HG03460 (cell line): ENCODE measurements at regions not wholly inside any gene's neighbourhood (a gene's known extent, or its start where the extent isn't known, plus 50 kb on each side); places are given as distances from the start of the nearest gene placed in this dataset.

Source experiments
- ATAC-seq: cut with Tn5 transposase; IDR thresholded peaks from one replicate; pipeline ENCODE4 v1.9.1; 2021; ENCODE audit not compliant: unreplicated experiment

GRCh38 chr16:86181526-86181925 is 282.6 kb downstream of the IRF8 start:
- no peak for ATAC-seq

- ATAC-seq: no peak
Measured at GRCh38 chr16:86184185-86184584, 285.2 kb downstream of the IRF8 start.

- no peak for ATAC-seq
Measured at GRCh38 chr16:86185089-86185488, 286.1 kb downstream of the IRF8 start.

GRCh38 chr16:86186313-86186712 is 287.4 kb downstream of the IRF8 start:
- ATAC-seq: no peak

DNA sequence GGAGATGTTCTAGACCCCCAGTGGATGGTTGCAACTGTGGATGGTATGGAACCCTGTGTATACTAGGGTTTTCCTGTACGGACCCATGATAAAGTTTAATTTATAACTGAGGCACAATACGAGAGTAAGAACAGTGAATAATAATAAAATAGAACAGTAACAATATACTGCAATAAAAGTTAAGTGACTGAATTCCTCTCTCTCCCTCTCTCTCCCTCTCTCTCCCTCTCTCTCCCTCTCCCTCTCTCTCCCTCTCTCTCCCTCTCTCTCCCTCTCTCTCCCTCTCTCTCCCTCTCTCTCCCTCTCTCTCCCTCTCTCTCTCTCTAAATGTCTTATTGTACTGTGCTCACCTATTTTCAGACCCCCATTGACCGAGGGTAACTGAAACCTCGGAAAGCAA is 291.0 kb downstream of the IRF8 start:
- ATAC-seq: no peak

DNA sequence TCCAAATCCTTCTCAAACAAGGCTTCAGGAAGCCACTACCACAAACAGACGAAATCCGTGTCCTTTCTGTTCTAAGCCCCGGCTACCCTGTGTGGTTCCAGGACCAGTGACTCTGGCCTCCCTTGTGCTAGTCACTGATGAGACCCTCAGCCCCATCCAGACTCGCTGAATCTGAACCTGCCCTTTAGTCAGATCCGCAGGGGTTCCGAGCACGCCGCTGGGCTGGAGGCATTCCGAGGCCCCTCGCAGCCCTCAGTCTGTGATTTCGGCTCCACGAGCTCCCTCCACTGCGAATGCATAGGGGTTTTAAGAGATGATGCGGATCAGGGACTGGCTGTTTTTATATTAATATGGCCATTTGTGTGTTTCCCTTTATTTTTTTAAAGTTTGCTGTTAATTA is 292.7 kb downstream of the IRF8 start:
- ATAC-seq: no peak

DNA sequence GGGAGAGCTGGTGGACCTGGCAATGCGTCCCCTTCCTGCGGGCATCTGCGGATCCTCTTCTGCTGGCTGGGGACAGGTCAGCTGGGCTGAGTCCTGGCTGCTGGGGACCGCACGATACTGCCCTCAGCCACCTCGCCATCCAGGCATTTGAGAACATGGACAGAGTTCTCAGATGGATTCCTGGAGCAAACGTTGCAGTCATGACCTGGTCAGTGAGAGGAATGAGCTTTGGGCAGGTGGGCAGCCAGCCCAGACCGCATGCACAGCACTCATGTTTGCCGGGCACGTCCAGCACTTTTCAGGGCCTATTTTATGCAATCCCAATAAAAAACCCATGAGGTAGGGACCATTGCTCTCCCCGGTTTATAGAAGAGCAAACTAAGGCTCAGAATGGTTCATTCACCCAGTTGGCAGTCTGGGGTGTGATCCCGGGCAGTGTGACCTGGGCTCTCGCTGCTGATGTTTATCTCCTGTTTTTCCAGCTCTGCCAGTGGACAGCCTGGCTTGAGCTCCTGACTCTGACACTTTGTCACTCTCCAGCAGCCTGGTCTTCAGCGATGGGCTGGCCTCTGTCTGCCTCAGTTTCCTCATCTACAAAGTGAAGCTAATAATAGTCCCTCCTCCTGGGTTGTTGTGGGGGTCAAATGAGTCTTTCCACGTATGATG is 294.7 kb downstream of the IRF8 start:
- ATAC-seq: no peak

- no peak for ATAC-seq
Measured at GRCh38 chr16:86195863-86196630, 297.1 kb downstream of the IRF8 start.

- no peak for ATAC-seq
Measured at GRCh38 chr16:86196687-86197391, 297.9 kb downstream of the IRF8 start.

DNA sequence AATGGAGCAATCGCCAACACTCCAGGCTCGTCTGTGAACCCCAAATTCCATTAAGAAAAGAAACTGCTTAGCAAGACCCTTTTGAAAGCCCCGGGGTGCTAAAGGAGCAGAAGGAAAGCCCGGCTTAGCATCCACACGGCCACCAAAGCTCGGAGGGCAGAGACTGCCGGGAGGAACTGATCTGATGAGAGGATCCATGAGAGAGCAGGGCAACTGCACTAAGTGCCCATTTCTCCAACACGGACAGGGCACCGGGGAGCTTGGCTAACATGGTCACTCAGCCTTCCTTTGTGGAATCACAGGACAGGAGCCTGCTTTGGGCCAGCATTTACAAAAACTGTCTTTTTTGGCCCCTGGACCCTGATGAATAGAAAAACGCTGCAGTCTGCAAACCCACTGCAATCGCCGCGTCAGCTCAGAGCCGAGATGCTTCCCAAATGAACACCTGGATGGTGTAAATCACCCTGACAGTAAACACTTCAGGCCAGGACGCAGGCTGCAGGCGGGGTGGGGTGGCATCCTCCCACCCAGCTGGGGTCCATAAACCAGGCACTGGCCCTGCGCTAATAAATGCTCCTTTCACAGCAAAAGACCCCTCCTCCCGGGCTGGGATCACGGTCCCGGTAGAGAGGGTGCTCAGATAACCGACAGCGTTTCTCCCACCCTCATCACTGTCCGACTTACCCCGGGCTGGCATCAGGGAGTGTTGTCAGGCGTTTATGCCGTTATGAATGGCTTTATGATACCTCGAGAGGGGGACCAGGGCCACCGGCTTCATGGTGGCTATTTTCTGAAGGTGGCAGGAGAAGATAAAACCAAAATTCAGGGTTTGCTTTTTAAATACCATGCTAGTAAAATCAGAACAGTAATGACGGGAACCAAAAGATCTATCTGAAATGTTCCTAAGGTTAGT is 299.5 kb downstream of the IRF8 start:
- ATAC-seq: no peak

DNA sequence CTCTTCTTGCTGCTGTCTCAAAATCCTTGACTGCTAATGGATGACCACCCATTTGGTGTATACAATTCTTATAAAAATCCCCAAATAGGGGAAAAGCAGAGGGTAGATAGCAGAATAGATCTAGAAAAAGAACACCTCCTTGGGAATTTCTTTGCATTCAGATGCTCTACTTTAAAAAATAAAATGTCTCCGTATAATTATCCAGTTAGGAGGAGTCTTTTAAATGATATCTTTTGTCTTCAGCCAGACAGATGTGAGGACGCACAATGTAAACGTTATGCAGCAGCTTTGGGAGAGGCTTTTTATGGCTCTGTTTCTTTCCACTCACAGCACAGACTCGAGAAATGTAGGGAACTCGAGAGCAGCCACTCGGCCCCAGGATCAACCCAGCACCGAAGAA is 300.2 kb downstream of the IRF8 start:
- no peak for ATAC-seq

DNA sequence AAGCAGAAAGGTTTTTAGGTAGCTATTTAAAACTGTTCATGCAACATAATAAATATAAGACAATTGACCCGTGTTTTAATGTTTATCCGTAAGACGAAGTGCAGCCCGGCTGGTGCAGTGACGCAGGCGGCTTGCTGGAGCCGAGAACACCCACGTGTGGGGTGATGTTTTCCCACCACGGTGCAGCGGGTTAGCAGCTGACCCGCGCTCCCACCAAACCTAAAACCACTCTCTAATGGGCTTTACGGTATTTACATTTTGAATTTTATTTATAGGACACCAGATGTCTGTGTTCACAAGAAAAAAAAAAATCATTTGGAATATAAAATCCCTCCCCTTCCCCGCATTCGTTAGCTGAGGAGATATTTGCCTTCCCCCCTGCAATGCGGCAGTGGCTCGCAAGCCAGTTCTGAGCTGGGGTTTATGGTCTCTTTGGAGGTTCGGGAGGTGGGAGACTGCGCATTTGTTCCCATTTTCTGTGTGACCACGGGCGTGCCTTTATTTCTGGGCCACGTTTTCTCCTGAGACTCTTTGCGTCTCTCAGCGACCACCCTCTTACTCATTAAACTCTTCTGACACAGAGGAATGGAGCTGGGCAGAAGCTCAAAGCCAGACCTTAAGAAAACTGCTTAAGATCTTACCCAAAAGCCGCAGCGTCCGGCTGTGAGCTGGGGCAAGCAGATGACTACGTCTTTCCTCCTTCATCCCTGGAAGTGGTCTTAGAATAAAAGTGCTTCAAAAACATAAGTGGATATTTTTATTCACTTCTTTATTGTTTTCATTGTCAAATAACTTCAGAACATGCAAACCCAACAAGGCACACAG is 301.1 kb downstream of the IRF8 start:
- ATAC-seq: no peak

DNA sequence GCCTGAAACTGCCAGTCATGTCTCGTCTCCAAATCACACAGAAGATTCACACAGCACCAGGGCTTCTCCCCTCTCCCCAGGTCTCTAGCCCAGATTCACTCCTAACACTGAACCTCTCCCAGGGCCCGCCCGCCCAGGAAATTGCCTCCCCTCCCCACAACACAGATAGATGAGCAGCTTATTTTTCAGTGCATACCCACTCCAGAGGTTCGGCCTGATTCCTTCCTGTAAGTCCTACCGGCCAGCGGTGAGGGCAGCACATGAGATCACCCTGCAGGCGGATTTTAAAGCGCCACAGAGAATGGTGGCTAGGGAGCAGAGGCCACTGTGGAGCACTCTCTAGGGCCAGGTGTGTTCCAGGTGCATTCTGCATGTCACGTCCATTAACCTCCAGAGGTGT is 301.8 kb downstream of the IRF8 start:
- ATAC-seq: no peak

GRCh38 chr16:86201746-86202145 is 302.8 kb downstream of the IRF8 start:
- ATAC-seq: no peak

DNA sequence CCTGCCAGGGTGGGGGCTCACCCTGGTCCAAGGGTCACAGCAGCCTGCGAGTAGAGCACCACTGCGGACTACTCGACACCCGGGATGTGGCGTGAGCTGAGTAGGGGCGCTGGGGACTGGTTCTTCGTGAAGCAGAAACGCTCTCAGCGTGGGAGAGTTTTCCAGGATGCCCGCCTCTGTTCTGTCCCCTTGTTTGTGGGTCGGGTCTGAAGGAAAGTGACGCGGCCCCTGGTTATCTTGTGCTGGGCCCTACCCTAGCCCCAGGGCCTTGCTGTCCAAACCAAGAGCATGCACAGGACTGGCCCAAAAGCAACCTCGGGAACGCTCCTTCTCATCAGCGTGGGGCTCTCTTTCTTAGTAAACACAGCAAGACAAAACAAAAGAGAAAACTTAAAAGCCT is 303.3 kb downstream of the IRF8 start:
- ATAC-seq: no peak

- no peak for ATAC-seq
Measured at GRCh38 chr16:86202760-86203426, 303.9 kb downstream of the IRF8 start.

DNA sequence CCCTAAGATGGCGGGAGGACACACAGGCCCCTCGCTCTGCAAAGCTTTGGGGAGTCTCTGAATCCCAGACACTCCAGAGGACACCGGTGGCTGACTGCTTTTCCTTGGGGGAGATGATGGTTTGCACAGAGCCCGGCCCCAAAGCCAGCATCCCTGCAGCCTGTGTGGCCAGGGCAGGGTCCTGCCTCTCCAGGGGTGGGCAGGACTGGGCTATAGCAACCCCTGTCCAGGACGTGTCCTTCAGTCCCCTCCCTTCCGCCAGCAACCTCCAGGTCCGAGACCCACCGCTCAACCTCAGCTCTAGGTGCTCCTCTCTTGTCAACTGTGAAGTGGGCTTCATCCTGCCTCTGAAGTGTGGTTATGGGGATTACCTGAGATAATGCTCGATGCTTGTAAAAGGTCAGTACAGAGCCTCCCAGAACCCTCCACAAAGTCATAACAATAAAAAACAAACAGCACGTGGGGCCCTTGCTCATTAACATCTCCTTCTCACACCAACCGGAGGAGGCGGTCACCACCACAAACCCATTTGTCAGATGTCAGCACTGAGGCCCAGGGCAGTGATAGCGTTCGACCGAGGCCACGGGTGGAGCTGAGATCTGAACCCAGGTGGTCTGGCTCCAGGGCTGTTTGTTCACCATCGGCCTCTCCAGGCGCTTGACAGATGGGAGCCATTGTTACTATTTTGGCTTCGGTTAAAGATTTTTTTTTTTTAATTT is 304.8 kb downstream of the IRF8 start:
- ATAC-seq: no peak

GRCh38 chr16:86205521-86206245 is 304.6 kb upstream of the FOXF1 start:
- no peak for ATAC-seq
